HG02678 (cell line): ENCODE measurements at regions not wholly inside any gene's neighbourhood (a gene's known extent, or its start where the extent isn't known, plus 50 kb on each side); places are given as distances from the start of the nearest gene placed in this dataset.
"Not testable (repeated sequence)": the region's sequence is repeated elsewhere in the genome, so short reads cannot be mapped to it uniquely, and the experiment has no call there.

Experiments
- ATAC-seq: cut with Tn5 transposase; IDR thresholded peaks from one replicate; pipeline ENCODE4 v1.9.1; 2021; ENCODE audit warnings: mild to moderate bottlenecking, moderate library complexity; ENCODE audit not compliant: unreplicated experiment

- ATAC-seq: no peak
These were observed 283.8 kb upstream of the NR2F2 start for GRCh38 chr15:96046620-96047240.

GRCh38 chr15:96047255-96047931 lies 283.1 kb upstream of the NR2F2 start:
- ATAC-seq: no peak

GRCh38 chr15:96049323-96049722 lies 281.2 kb upstream of the NR2F2 start:
- ATAC-seq: no peak

GRCh38 chr15:96049766-96050165 lies 280.7 kb upstream of the NR2F2 start:
- no peak for ATAC-seq

- no peak for ATAC-seq
These were observed 278.9 kb upstream of the NR2F2 start for GRCh38 chr15:96051598-96051997.

- ATAC-seq: no peak
These were observed 278.3 kb upstream of the NR2F2 start for GRCh38 chr15:96052154-96052553.

GRCh38 chr15:96052572-96053030 lies 277.9 kb upstream of the NR2F2 start:
- ATAC-seq: peak; percentile 46

- peak; percentile 35 for ATAC-seq
These were observed 277.3 kb upstream of the NR2F2 start for GRCh38 chr15:96053031-96053780.

- ATAC-seq: peak; percentile 25
These were observed 276.6 kb upstream of the NR2F2 start for GRCh38 chr15:96053781-96054428.

- no peak for ATAC-seq
These were observed 275.9 kb upstream of the NR2F2 start for GRCh38 chr15:96054621-96055020.

GRCh38 chr15:96058103-96058851 lies 272.2 kb upstream of the NR2F2 start:
- ATAC-seq: peak; percentile 82

- ATAC-seq: not testable (repeated sequence)
These were observed 271.7 kb upstream of the NR2F2 start for GRCh38 chr15:96058852-96059103.

- ATAC-seq: not testable (repeated sequence)
These were observed 269.9 kb upstream of the NR2F2 start for GRCh38 chr15:96060591-96060990.

GRCh38 chr15:96064351-96064756 lies 266.1 kb upstream of the NR2F2 start:
- ATAC-seq: no peak

GRCh38 chr15:96066126-96066525 lies 264.4 kb upstream of the NR2F2 start:
- no peak for ATAC-seq

- ATAC-seq: no peak
These were observed 263.5 kb upstream of the NR2F2 start for GRCh38 chr15:96066852-96067495.

GRCh38 chr15:96067677-96068076 lies 262.8 kb upstream of the NR2F2 start:
- no peak for ATAC-seq

- ATAC-seq: no peak
These were observed 261.6 kb upstream of the NR2F2 start for GRCh38 chr15:96068897-96069296.

- ATAC-seq: no peak
These were observed 259.9 kb upstream of the NR2F2 start for GRCh38 chr15:96070636-96071035.

GRCh38 chr15:96072821-96073220 lies 257.7 kb upstream of the NR2F2 start:
- ATAC-seq: no peak
